ENCODE measurements at regions not wholly inside any gene's neighbourhood (a gene's known extent, or its start where the extent isn't known, plus 50 kb on each side); places are given as distances from the start of the nearest gene placed in this dataset.
"Not testable (repeated sequence)": the region's sequence is repeated elsewhere in the genome, so short reads cannot be mapped to it uniquely, and the experiment has no call there.

GRCh38 chr3:82607391-82607790 is 845.9 kb upstream of the GBE1 start:
- H3K4me3 ChIP-seq: no peak overlapping the region
- no peaks in the 10 kb centered on the region for H3K27me3 ChIP-seq
- no peak for TF ChIP-seq CTCF (IDR thresholded peaks at IDR 0.05)
- TF ChIP-seq POLR2A (IDR thresholded peaks at IDR 0.05): no peak
- no peak overlapping the region for H3K27ac ChIP-seq
- DNase-seq: no peak
- no peaks in the 10 kb centered on the region for H3K4me1 ChIP-seq
- no peaks in the 10 kb centered on the region for H3K36me3 ChIP-seq
- no peaks in the 10 kb centered on the region for H3K9me3 ChIP-seq

- no peak for DNase-seq
- Histone ChIP-seq H3K4me1 (no peaks in the 10 kb centered on the region), H3K9me3 (no peaks in the 10 kb centered on the region), H3K4me3 (no peak overlapping the region), H3K36me3 (no peaks in the 10 kb centered on the region), H3K27me3 (no peaks in the 10 kb centered on the region), H3K27ac (no peak overlapping the region)
- TF ChIP-seq CTCF (IDR thresholded peaks at IDR 0.05) (no peak), POLR2A (IDR thresholded peaks at IDR 0.05) (no peak)
Measured at GRCh38 chr3:82596805-82597204, 835.4 kb upstream of the GBE1 start.

GRCh38 chr3:82595530-82595929 is 834.1 kb upstream of the GBE1 start:
- H3K4me3 ChIP-seq: no peak overlapping the region
- no peaks in the 10 kb centered on the region for H3K9me3 ChIP-seq
- no peak overlapping the region for H3K27ac ChIP-seq
- DNase-seq: no peak
- H3K36me3 ChIP-seq: no peaks in the 10 kb centered on the region
- no peaks in the 10 kb centered on the region for H3K4me1 ChIP-seq
- H3K27me3 ChIP-seq: no peaks in the 10 kb centered on the region
- TF ChIP-seq POLR2A (IDR thresholded peaks at IDR 0.05) (no peak), CTCF (IDR thresholded peaks at IDR 0.05) (no peak)

- no peak for DNase-seq
- TF ChIP-seq POLR2A (IDR thresholded peaks at IDR 0.05) (no peak), CTCF (IDR thresholded peaks at IDR 0.05) (no peak)
- Histone ChIP-seq H3K4me3 (no peak overlapping the region), H3K36me3 (no peaks in the 10 kb centered on the region), H3K9me3 (peaks cover 0 to 4% (median 0%) of the 10 kb centered on the region in 4 donors), H3K4me1 (no peaks in the 10 kb centered on the region), H3K27me3 (no peaks in the 10 kb centered on the region), H3K27ac (no peak overlapping the region)
Measured at GRCh38 chr3:82587174-82587573, 825.7 kb upstream of the GBE1 start.

- DNase-seq: no peak
- TF ChIP-seq CTCF (IDR thresholded peaks at IDR 0.05) (no peak), POLR2A (IDR thresholded peaks at IDR 0.05) (no peak)
- H3K36me3 ChIP-seq: no peaks in the 10 kb centered on the region
- no peak overlapping the region for H3K27ac ChIP-seq
- no peaks in the 10 kb centered on the region for H3K27me3 ChIP-seq
- H3K9me3 ChIP-seq: peaks cover 0 to 4% (median 0%) of the 10 kb centered on the region in 4 donors
- no peak overlapping the region for H3K4me3 ChIP-seq
- no peaks in the 10 kb centered on the region for H3K4me1 ChIP-seq
Measured at GRCh38 chr3:82586414-82586813, 825.0 kb upstream of the GBE1 start.

GRCh38 chr3:82586002-82586401 is 824.6 kb upstream of the GBE1 start:
- not testable (repeated sequence) for H3K4me3 ChIP-seq, H3K27ac ChIP-seq, H3K27me3 ChIP-seq, DNase-seq, H3K9me3 ChIP-seq, H3K36me3 ChIP-seq, H3K4me1 ChIP-seq

- not testable (repeated sequence) for H3K36me3 ChIP-seq, H3K4me1 ChIP-seq, H3K27me3 ChIP-seq, H3K4me3 ChIP-seq, DNase-seq, H3K9me3 ChIP-seq, H3K27ac ChIP-seq
Measured at GRCh38 chr3:82585591-82585990, 824.1 kb upstream of the GBE1 start.

GRCh38 chr3:82584861-82585260 is 823.4 kb upstream of the GBE1 start:
- DNase-seq, H3K36me3 ChIP-seq, H3K27me3 ChIP-seq, H3K4me1 ChIP-seq, H3K4me3 ChIP-seq, H3K9me3 ChIP-seq, H3K27ac ChIP-seq: not testable (repeated sequence)

- H3K9me3 ChIP-seq, H3K36me3 ChIP-seq, H3K27me3 ChIP-seq, DNase-seq, H3K4me3 ChIP-seq, H3K4me1 ChIP-seq, H3K27ac ChIP-seq: not testable (repeated sequence)
Measured at GRCh38 chr3:82584415-82584814, 823.0 kb upstream of the GBE1 start.

Data from Peyer's patch (tissue), 4 donors.